Nephron (organoid): ENCODE measurements at regions not wholly inside any gene's neighbourhood (a gene's known extent, or its start where the extent isn't known, plus 50 kb on each side); places are given as distances from the start of the nearest gene placed in this dataset.

ENCODE experiments used
- H3K27ac Mint-ChIP-seq, 3 experiments: 2 replicates each; pipeline ENCODE4 v1.8.0; 2020; ENCODE audit warnings: mixed read lengths in 3 of 3, mild to moderate bottlenecking in 2 of 3, moderate library complexity in 1 of 3
- H3K27me3 Mint-ChIP-seq: 2 replicates; pipeline ENCODE4 v1.8.0; 2021; ENCODE audit warnings: low read depth, mild to moderate bottlenecking, moderate library complexity, mixed read lengths
- H3K36me3 Mint-ChIP-seq: 2 replicates; pipeline ENCODE4 v1.8.0; 2020; ENCODE audit warnings: low read depth, mixed read lengths
- H3K4me1 Mint-ChIP-seq: 2 replicates; pipeline ENCODE4 v1.8.0; 2020; ENCODE audit warnings: mixed read lengths
- H3K4me3 Mint-ChIP-seq, 3 experiments: 2 replicates each; pipeline ENCODE4 v1.8.0; 2020; ENCODE audit warnings: mild to moderate bottlenecking in 3 of 3, mixed read lengths in 3 of 3, moderate library complexity in 2 of 3
- H3K9me3 Mint-ChIP-seq: 2 replicates; pipeline ENCODE4 v1.8.0; 2020; ENCODE audit warnings: mixed read lengths
- CTCF ChIP-seq, 3 experiments: fragments of 200-600 bp; sonication (generic); IDR thresholded peaks; one replicate each; pipeline ENCODE4 v1.5.0; 2021; ENCODE audit warnings: antibody characterized with exemption in 3 of 3; ENCODE audit not compliant: unreplicated experiment in 3 of 3

DNA sequence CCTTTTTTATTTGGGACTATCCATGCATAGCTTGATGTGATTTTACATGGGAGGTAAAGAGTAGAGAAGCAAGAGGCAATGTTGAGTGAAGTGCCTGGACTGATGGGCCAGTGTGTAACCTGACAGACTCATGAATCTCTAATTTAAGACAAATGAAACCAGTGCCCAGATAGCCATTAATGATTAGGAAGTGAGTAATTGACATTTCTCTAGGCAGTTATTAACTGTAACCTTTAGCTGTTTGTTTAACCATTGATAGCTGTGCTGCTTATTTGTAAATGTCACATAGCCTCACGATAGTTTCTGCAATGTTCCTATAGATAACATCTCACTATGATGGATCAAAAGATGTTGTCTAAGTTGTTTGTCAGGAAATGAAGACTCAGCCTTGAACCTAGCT, 1047.5 kb upstream of the SPRY2 start:
- no peaks in the 10 kb centered on the region for H3K27me3 Mint-ChIP-seq
- H3K9me3 Mint-ChIP-seq, result peaks cover 4% of the 10 kb centered on the region
- TF ChIP-seq CTCF (IDR thresholded peaks at IDR 0.05; ENCODE audit: unreplicated experiment in 3 of 3), result no peak
- no peak overlapping the region for H3K4me3 Mint-ChIP-seq
- H3K27ac Mint-ChIP-seq, result no peak overlapping the region
- H3K4me1 Mint-ChIP-seq, result peaks cover 10% of the 10 kb centered on the region
- no peaks in the 10 kb centered on the region for H3K36me3 Mint-ChIP-seq

DNA sequence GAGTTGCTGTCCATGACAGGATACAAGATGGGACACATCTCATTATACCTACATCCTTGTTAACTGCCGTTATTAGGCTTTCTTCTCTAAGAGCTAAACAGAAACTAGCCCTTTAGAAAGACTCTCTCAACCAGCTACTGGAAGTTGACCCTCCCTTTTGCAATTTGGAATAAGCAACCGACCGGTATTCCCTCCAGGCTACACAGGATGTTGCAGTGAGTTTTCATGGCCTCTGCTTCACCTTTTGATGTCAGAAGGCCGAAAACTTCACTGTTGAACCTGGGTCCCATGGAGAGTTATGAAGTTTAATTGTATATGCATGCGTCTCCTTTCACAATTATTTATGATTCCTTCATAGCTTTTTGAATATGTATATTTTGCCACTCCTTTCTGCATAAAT, 1042.5 kb upstream of the SPRY2 start:
- Mint-ChIP-seq H3K27me3 (no peaks in the 10 kb centered on the region), H3K36me3 (no peaks in the 10 kb centered on the region), H3K4me3 (no peak overlapping the region), H3K27ac (peak overlapping the region; percentile 35 to 77 (median 74)), H3K4me1 (peaks cover 8% of the 10 kb centered on the region), H3K9me3 (no peaks in the 10 kb centered on the region)
- no peak for TF ChIP-seq CTCF (IDR thresholded peaks at IDR 0.05; ENCODE audit: unreplicated experiment in 3 of 3)

DNA sequence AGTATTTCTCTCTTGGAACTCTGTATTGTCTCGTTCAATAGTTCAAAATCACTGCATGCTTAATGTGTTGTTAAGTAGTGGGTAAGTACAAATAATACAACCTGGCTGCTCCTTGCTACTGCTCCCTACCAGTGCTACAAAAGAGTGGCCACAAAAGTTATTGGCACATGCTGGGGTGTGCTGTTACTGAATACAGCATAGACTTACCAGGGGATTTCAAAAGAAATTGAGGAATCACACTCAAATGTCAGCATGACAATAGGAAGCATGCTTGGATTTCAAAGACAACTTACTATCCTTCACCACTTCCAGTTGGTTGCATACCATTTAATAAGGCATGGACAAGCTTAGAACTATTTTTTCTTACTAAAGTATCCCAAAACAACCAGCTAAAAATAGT, 1041.3 kb upstream of the SPRY2 start:
- no peaks in the 10 kb centered on the region for H3K36me3 Mint-ChIP-seq
- H3K9me3 Mint-ChIP-seq, result no peaks in the 10 kb centered on the region
- no peak for TF ChIP-seq CTCF (IDR thresholded peaks at IDR 0.05; ENCODE audit: unreplicated experiment in 3 of 3)
- peaks cover 8% of the 10 kb centered on the region for H3K4me1 Mint-ChIP-seq
- H3K27ac Mint-ChIP-seq, result peak overlapping the region in 1 of 3 experiments; percentile 49
- no peaks in the 10 kb centered on the region for H3K27me3 Mint-ChIP-seq
- H3K4me3 Mint-ChIP-seq, result no peak overlapping the region

DNA sequence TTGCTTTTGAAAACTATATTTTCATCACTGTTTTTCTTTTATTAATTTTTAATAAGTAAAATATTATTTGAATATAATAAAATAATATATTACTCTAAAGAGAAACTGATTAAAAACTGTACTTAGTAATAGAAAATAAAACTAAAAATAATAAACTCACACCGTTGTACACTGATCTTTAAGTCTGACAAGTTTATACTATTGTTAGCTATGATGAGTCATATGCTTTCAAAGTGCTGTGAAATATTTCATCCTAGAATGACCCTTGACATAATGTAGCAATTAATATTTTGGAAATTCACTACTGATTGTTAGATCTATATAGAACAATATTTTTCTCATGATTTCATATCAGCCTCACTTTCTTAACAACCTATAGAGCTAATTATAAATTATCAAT, 1040.6 kb upstream of the SPRY2 start:
- Mint-ChIP-seq H3K36me3 (no peaks in the 10 kb centered on the region), H3K27me3 (no peaks in the 10 kb centered on the region), H3K4me1 (peaks cover 8% of the 10 kb centered on the region), H3K27ac (no peak overlapping the region), H3K9me3 (no peaks in the 10 kb centered on the region), H3K4me3 (no peak overlapping the region)
- TF ChIP-seq CTCF (IDR thresholded peaks at IDR 0.05; ENCODE audit: unreplicated experiment in 3 of 3), result no peak

DNA sequence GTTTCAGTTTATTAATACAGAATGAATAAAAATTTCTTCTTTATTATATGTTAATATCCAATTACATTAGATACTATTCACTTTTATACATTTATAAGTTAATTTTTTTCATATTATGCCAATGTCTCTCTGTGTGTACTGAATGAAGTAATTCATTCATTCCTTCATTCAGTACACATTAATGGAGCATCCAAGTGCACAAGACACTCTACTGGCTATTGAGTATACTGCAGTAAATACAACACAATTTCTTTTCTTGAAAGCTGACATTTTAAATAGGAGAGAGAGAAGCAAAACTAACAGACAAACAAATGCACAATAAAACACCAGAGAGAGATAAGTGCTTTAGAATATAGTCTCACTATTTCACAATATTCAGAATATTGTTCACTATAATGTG, 1038.3 kb upstream of the SPRY2 start:
- TF ChIP-seq CTCF (IDR thresholded peaks at IDR 0.05; ENCODE audit: unreplicated experiment in 3 of 3), result no peak
- Mint-ChIP-seq H3K9me3 (no peaks in the 10 kb centered on the region), H3K4me1 (peaks cover 13% of the 10 kb centered on the region), H3K36me3 (no peaks in the 10 kb centered on the region), H3K4me3 (no peak overlapping the region), H3K27me3 (no peaks in the 10 kb centered on the region), H3K27ac (no peak overlapping the region)

- Mint-ChIP-seq H3K9me3 (no peaks in the 10 kb centered on the region), H3K36me3 (no peaks in the 10 kb centered on the region), H3K4me1 (peaks cover 5% of the 10 kb centered on the region), H3K27me3 (no peaks in the 10 kb centered on the region), H3K27ac (no peak overlapping the region), H3K4me3 (no peak overlapping the region)
- TF ChIP-seq CTCF (IDR thresholded peaks at IDR 0.05; ENCODE audit: unreplicated experiment in 3 of 3), result no peak
Observed at GRCh38 chr13:81377921-81378320, 1037.0 kb upstream of the SPRY2 start.
